ENCODE measurements at regions not wholly inside any gene's neighbourhood (a gene's known extent, or its start where the extent isn't known, plus 50 kb on each side); places are given as distances from the start of the nearest gene placed in this dataset.
A peak's percentile ranks its signal among the peaks of the same experiment; 100 is the strongest.
"Not testable (repeated sequence)": the region's sequence is repeated elsewhere in the genome, so short reads cannot be mapped to it uniquely, and the experiment has no call there.

DNA sequence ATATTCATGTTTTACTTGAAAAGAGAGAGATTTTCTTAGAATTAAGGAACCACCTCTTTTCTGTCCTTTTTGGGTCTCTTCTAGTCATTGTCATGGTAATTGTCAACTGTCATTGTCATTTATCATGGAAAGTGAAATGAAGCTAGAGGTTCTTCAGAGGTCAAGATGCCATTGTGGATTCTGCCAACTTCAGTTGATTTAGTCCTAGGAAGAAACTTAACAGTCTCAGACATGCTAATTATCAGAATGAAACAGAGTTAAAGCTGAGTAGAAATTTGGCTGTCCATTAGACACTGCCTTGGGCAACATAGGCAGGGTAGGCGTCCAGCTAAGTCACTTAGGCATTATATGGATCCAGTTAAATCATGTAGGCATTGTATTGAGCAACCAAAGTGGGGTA, 796.1 kb upstream of the ADGRL3 start:
- no peak overlapping the region for H3K27ac ChIP-seq
- TF ChIP-seq, protein P1, sequence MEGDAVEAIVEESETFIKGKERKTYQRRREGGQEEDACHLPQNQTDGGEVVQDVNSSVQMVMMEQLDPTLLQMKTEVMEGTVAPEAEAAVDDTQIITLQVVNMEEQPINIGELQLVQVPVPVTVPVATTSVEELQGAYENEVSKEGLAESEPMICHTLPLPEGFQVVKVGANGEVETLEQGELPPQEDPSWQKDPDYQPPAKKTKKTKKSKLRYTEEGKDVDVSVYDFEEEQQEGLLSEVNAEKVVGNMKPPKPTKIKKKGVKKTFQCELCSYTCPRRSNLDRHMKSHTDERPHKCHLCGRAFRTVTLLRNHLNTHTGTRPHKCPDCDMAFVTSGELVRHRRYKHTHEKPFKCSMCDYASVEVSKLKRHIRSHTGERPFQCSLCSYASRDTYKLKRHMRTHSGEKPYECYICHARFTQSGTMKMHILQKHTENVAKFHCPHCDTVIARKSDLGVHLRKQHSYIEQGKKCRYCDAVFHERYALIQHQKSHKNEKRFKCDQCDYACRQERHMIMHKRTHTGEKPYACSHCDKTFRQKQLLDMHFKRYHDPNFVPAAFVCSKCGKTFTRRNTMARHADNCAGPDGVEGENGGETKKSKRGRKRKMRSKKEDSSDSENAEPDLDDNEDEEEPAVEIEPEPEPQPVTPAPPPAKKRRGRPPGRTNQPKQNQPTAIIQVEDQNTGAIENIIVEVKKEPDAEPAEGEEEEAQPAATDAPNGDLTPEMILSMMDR (conservative IDR thresholded peaks at IDR 0.05) = no peak

DNA sequence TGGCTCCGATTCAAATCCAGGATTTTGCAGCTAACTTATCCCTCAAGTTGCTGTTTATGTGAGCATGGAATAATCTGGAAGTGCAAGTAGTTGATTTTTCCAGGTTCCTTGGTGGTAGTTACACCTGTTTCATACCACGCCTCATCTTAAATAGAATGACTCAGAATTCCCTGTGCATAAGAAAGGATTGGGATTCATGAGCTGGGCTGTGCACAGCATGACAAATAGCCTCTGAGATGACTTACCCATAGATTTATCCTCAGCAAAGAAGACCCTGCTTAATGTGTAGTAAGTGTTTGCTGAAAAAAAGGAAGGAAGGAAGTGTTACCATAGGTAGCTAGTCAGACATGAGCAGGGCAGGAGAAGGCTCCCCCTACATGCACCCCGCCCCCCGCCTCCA, 777.7 kb upstream of the ADGRL3 start:
- no peak overlapping the region for H3K27ac ChIP-seq
- TF ChIP-seq, protein P1 (conservative IDR thresholded peaks at IDR 0.05) = no peak

DNA sequence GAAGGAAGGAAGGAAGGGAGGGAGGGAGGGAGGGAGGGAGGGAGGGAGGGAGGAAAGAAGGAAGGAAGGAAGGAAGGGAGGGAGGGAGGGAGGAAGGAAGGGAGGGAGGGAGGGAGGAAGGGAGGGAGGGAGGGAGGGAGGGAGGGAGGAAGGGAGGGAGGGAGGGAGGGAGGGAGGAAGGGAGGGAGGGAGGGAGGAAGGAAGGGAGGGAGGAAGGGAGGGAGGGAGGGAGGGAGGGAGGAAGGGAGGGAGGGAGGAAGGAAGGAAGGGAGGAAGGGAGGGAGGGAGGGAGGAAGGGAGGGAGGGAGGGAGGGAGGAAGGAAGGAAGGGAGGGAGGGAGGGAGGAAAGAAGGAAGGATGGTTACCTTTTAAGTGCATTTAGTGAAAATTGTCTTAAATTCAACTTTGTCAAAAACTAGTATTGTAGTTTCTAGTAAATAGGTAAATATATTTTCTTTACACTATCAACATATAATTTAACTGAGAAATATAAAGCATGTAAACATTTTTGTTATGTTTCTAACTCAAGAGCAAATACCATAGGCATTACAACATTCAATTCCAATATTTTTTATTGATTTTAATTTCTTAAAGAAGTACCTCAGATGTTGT, 776.4 kb upstream of the ADGRL3 start:
- H3K27ac ChIP-seq = not testable (repeated sequence)

DNA sequence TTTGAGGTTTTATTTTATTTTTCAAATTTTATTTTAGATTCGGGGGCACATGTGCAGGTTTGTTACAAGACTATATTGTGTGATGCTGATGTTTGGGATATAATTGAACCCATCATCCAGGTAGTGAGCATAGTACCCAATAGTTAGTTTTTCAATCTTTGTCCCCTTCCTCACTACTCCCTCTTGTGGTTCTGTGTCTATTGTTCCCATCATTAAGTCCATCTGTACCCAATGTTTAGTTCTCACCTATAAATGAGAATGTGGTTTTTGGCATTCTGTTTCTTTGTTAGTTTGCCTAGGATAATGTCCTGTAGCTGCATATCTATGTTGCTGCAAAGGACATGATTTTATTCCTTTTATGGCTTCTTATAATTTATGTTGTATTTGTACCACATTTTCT, 767.2 kb upstream of the ADGRL3 start:
- TF ChIP-seq, protein P1 (conservative IDR thresholded peaks at IDR 0.05) = peak; percentile 44
- H3K27ac ChIP-seq = no peak overlapping the region

DNA sequence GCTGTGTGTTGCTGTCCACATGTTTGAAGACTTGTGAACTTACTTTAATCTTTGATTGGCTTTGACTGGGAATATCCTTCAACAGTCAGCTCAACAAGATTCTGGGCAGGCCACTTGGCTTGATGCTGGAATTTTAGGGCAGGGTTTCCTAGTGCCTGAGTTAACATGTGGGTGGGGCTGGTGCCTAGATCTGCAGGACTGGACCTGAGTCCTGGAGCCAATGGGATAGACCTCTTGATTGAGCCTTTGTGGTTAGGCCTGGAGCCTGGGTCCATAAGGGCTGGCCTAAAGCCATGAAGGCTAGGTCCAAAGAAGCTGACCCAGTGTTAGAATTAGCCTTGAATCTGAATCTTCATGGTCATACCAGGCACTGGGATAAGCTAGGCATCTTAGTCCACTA, 757.1 kb upstream of the ADGRL3 start:
- H3K27ac ChIP-seq = no peak overlapping the region
- TF ChIP-seq, protein P1 (conservative IDR thresholded peaks at IDR 0.05) = no peak

DNA sequence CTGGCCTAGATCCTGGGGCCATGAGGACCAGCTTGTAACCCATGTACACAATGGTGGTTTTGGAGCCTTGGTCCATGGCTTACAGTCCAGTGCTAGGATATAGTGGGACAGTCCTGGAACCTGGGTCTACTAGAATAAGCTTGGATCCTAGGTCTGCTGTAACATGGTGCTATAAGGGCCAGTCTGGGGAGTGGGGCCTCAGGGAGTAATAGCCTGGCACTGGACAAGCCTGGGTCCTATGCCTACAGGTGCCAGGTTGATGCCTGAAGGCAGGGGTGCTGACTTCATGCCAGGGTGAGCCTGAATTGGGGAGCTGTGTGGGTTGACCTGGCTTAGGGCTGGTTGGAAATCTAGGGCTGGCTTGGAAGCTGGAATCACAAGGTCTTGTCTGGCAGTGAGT, 756.3 kb upstream of the ADGRL3 start:
- no peak overlapping the region for H3K27ac ChIP-seq
- TF ChIP-seq, protein P1 (conservative IDR thresholded peaks at IDR 0.05) = no peak

DNA sequence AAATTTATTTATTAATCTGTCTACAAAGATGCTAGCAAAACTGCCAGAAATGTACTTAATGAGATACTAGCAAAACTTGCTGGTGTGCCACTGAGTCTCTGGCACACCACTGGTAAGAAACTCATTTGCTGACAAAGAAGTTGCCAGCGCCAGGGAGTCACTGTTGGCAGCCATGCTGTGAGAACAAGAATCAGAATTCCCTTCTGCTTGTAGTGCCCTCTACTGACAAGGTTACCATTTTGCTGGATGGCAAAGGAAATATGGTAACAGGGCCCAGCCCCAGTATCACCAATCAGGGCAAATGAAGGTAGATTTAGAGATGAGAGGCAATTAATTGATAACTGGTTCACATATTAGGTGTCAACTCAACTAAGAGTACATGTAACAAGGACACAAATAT, 750.1 kb upstream of the ADGRL3 start:
- TF ChIP-seq, protein P1 (conservative IDR thresholded peaks at IDR 0.05) = no peak; the same call in 1 of the 2 replicates
- no peak overlapping the region for H3K27ac ChIP-seq

DNA sequence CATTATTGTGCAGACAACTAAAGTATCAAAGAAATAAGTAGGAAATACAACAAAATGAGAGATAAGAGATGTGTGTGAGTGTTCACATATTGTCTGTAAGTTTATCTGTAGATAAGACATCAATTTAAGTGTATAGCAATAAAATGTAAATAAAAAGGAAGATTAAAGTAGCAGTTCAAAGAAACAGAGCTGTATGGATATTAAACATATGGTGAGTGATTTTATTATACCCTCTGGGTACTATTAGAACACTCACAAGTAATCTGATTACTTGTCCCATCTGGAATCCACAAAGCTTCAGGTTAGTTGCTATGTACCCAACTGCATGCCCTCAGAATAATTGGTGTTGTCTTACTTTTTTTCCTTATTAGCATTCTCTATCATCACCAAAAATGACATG, 747.9 kb upstream of the ADGRL3 start:
- no peak overlapping the region for H3K27ac ChIP-seq

More for the DNA sequence above, 747.9 kb upstream of the ADGRL3 start:
- TF ChIP-seq, protein P1 (conservative IDR thresholded peaks at IDR 0.05) = no peak
